Forelimb muscle (tissue), 1 donor: ENCODE measurements at regions not wholly inside any gene's neighbourhood (a gene's known extent, or its start where the extent isn't known, plus 50 kb on each side); places are given as distances from the start of the nearest gene placed in this dataset.
"Not testable (repeated sequence)": the region's sequence is repeated elsewhere in the genome, so short reads cannot be mapped to it uniquely, and the experiment has no call there.

ENCODE experiments used
- DNase-seq: peaks from one replicate; pipeline ENCODE4 v3.0.0-alpha.2; 2013; ENCODE audit warnings: low read depth

- DNase-seq = no peak
Measured at GRCh38 chr12:93204896-93205295, 172.8 kb upstream of the NUDT4 start.

GRCh38 chr12:93205361-93205760, 172.4 kb upstream of the NUDT4 start:
- no peak for DNase-seq

GRCh38 chr12:93208011-93208410, 169.7 kb upstream of the NUDT4 start:
- no peak for DNase-seq

GRCh38 chr12:93214523-93215289, 163.0 kb upstream of the NUDT4 start:
- DNase-seq = no peak

GRCh38 chr12:93215290-93215678, 162.4 kb upstream of the NUDT4 start:
- DNase-seq = no peak

- no peak for DNase-seq
Measured at GRCh38 chr12:93219947-93220346, 157.8 kb upstream of the NUDT4 start.

- no peak for DNase-seq
Measured at GRCh38 chr12:93221841-93222240, 155.9 kb upstream of the NUDT4 start.

GRCh38 chr12:93223440-93224426, 154.0 kb upstream of the NUDT4 start:
- no peak for DNase-seq

GRCh38 chr12:93225094-93225493, 152.6 kb upstream of the NUDT4 start:
- DNase-seq = no peak

GRCh38 chr12:93226361-93226760, 151.4 kb upstream of the NUDT4 start:
- no peak for DNase-seq

- no peak for DNase-seq
Measured at GRCh38 chr12:93229494-93230325, 148.0 kb upstream of the NUDT4 start.

- no peak for DNase-seq
Measured at GRCh38 chr12:93230326-93230720, 147.4 kb upstream of the NUDT4 start.

- DNase-seq = no peak
Measured at GRCh38 chr12:93231938-93232337, 145.8 kb upstream of the NUDT4 start.

GRCh38 chr12:93234641-93235040, 143.1 kb upstream of the NUDT4 start:
- no peak for DNase-seq

- no peak for DNase-seq
Measured at GRCh38 chr12:93235881-93236280, 141.8 kb upstream of the NUDT4 start.

- DNase-seq = no peak
Measured at GRCh38 chr12:93237235-93237915, 140.3 kb upstream of the NUDT4 start.

- not testable (repeated sequence) for DNase-seq
Measured at GRCh38 chr12:93238512-93239262, 139.0 kb upstream of the NUDT4 start.

- not testable (repeated sequence) for DNase-seq
Measured at GRCh38 chr12:93239789-93240188, 137.9 kb upstream of the NUDT4 start.

- DNase-seq = no peak
Measured at GRCh38 chr12:93242154-93242972, 135.4 kb upstream of the NUDT4 start.

- DNase-seq = no peak
Measured at GRCh38 chr12:93243382-93243688, 134.4 kb upstream of the NUDT4 start.
